ENCODE measurements at regions not wholly inside any gene's neighbourhood (a gene's known extent, or its start where the extent isn't known, plus 50 kb on each side); places are given as distances from the start of the nearest gene placed in this dataset.

DNA sequence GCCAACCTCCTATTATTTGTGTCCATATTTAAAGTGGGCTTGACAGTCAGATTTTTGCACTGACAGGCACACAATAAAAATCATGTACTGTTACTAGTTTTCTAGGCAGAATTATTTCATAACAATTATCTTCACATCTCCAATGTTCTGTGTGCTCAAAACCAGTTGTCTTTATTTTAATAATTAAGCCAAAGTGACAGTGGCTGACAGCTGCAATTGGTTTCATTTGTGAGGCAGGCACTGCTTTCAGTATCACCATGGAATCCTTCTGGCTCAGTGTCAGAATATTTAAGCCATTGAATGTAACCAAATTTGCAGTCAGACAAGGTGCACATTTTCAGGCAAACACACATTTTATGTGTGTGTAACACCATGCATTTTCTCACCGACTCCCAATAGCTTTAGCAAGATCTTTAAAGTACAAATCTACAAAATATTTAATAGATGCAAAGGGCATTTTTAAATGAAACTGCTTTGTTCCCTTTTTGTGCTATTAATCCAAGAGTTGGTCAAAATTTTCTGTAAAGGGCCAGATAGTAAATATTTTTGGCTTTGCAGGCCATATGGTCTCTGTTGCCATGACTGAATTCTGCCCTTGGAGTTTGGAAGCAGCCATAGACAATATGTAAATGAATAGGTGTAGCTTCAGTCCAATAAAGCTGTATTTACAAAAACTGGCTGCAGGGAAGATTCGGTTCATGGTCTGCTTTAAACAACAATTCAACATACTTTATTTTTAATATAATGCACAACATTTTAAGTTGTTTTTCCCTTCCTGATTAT lies 486.0 kb downstream of the KCNJ2 start:
- no peak for DNase-seq (ENCODE audit: low spot score)

DNA sequence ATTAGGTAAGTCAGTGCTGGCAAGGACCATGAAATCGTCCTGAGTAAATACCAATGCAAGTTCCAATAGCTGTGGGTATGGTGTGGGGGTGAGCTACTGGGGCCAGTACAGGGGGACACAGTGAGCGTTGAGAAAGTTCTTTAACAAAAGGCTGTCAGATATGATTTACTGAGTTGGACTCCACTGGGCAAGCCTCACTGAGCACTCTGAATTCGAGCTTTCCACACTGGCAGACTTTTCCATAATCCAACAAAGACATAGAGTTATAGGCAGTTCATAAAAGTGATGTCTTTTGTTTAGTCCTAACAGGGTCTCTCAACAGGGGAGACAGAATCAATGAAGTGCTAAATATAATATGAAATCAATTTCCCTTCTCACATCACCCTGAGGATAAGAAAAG lies 489.0 kb downstream of the KCNJ2 start:
- no peak for DNase-seq (ENCODE audit: low spot score)

DNA sequence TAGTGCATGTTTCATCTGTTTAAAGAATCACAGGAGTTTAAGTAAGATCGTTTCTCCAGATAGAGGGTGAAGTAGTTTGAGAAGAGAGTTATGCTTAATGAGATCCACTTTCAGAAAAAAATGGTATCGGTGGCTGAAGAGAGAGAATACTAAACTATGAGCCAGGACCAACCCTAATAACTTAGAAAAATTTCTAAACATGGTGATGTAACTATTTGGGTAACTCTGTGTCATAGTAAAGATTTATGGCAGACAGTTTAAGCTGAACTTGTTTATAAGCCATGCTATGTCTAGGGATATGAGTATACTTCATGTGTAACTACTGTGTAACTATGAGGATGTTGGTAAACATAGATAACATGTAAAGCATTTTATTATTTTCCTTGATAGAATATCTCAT lies 489.5 kb downstream of the KCNJ2 start:
- no peak for DNase-seq (ENCODE audit: low spot score)

DNA sequence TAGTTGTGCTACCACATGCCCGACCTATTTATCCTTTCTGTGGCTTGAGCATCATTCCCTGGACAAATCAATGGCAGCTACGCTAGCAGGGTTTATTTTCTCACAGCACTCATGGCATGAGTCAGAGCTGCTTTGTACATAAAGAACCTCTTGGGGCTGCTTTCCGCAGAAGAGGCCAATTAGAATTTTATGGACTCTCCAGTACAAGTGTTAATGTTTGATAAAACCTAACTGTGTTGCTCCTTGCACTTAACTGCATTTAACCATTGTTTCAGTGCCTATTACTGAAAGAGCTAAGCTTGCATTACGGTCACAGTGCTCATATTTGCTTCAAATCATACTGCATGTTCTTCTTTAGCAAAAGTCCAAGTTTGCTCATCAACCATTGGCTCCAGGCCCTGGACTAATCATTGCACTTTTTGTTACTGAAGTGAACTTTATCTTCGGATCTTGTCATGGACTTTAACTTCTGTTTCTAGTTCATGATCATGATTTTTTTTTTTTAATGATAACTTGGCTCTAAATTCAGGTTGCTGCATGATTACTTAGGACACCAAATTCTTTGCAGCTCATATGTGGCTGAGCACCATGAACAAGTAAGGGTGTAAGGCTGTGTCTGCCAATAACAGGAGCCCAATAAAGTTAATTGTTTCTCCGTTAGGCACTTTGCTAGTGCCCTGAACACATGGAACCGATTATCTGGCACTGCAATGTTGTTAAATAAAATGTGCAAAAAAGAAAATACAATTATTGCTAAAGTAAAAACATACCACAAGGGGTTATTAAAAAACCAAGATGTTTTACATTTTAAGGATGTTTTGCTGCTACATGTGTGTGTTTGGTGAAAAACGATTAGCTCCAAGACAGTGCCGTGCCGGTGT lies 492.2 kb downstream of the KCNJ2 start:
- no peak for DNase-seq (ENCODE audit: low spot score)

DNA sequence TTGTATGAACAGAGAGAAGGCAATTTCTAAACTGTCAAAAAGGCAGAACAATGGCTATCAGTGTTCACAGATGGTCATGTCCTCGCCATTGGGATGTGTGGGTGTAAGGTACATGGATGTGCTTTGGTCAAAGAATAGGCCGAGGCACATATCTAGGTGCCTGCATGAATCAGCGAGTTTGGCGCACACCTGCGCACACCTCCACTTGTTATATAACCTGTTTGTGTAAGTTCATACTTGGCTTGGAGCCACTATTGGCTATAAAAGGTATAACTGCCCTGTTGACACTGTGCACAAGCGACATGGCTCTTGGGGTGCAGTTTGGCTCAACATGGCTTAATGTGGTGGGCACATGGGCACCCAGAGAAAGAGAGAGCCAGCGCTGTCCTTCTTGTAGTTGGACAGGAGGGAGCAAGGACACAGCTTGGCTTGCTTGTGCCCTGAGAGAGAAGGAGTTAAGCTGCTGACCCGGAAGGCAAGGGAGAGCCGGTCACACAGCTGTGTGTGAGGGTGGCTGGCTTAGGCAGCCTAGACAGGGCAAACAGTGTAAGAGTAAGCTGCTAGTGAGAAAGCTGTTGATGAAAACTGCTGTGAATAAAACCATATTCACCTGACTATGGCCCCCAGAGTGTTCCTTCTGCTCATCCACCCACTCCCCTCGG lies 499.1 kb downstream of the KCNJ2 start:
- no peak for DNase-seq (ENCODE audit: low spot score)

DNA sequence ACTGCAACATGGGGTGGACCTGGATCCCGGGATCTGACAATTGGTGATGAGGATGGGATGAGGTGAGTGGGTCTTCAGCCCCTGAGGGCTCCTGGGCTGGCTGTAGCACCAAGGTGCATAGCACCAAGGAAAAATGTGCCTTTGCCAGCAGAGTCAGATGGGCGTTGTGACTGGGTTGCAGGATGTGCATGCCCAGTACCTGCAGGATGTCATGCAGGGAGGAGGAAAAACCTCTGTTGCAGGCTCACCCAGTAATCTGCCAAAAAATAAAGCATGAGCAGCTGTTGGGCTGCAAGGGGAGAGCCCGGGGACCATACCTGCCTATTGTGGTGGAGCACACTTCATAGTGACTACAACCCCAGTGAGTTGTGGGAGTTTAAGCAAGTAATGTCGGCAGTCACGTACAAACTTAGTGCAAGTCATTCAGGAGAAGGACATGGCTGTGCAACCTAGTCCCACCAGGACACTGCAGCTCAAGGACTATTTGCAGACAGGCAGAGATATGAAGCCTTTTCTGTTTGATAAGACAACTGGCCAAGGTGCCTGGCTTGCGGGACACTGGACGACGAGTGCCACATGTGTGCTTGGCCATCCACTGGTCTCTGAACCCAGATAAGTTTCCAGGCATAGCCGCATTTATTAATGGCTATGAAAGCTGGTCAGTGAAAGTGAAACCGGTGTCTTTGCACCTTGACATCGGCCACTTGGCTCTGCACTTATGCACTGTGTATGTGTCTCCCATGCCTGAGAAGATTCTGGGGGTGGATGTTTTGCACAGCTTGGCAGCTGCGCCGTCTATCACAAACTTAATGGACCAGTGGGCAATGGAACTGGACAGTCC lies 499.8 kb downstream of the KCNJ2 start:
- DNase-seq (ENCODE audit: low spot score), result no peak

DNA sequence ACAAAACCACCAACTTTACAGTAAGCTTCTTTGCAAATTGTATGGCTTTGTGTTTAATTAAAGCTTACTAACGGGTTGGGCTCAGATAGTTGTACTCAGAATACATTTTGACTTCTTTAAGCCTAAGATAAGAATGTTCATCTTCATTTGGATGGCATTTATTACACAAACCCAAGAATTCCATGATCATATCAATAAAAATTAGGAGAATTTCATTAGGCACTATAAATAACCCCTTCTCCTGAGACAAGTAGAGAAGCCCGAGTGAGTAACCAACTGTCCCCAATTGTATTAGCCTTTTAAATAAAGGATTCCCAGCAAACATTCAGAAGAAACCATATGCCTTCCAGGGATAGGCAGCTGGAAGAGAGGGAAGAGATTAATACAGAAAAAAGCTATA lies 504.7 kb downstream of the KCNJ2 start:
- no peak for DNase-seq (ENCODE audit: low spot score)

DNA sequence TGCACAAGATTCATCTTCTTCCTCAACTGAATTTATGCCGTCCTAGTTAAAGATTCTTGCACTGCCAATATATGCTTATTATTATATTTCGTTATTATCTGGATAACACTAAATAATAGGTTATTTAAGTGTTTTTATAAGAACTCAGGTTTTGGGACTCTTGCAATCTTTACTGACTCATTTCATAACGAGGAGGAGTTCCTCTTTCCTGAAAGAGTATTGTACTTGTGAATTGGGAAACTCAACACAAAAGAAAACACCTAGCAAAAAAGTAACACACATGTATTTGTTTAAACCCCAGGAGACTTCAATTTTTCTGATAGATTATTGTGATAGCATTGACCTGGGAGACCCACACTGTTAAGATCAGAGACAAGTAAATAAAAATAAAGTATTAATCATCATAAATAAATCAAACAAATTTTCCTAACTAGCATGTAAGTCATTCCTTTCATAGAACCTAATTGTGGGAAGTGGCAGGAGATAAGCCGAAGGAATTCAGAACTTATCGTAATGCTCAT lies 505.8 kb downstream of the KCNJ2 start:
- DNase-seq (ENCODE audit: low spot score), result no peak

DNA sequence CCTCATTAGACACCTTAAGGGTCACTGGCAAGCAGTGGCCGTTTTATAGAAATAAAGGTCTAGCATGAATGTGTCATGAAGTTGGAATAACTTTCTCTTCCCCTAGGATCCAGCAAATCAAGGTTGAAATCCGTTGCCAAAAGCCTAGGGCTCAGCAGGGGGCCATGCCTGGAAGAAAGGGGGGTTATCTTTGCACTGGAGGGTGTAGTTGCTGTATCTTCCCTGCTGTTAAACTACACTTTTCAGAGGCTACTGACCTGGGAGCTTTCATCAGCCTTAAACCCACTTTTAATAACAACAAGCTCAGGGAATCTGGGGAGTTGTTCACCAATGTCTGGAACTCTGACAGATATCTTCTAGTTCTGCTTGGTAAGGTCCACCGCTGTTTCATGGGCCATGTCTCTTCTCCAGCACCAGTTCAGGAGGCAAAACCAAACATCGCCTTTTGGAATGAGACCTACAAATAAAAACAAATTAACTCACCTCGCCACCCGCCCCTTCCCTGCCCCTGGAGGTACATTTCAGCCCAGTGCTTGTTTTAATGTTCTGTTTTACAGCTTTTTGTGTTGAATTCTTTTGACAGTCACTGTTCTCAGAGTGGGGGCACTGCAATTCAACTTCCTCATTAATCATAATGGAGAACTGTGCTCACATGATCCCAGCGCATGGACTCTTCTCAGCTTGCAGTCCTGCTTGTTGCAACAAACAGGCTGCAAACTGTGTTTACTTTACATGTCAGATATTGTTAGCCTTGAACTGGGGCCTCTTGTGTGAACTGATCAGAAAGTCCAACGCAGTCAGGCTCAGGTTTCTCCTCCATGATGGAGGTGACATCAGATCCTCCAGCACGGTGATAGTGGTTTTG lies 508.7 kb downstream of the KCNJ2 start:
- no peak for DNase-seq (ENCODE audit: low spot score)

DNA sequence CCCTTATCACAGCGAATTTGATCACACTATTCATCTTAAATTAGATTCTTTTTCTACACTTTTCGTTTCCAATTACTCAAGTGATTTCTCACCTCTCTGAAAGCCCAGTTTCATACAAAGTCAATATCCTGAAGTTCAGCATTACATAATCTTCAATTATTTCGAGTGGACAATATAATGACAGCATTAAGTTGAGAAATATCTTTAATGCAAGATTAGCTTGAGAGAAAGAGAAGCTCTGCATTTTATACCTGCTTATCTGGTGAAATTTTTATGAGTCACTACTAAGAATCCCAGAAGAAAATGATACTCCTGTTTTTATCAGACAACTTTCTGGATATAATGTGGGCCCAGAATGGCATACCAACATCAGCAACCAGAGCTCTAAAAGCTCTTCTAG lies 509.6 kb downstream of the KCNJ2 start:
- no peak for DNase-seq (ENCODE audit: low spot score)

DNA sequence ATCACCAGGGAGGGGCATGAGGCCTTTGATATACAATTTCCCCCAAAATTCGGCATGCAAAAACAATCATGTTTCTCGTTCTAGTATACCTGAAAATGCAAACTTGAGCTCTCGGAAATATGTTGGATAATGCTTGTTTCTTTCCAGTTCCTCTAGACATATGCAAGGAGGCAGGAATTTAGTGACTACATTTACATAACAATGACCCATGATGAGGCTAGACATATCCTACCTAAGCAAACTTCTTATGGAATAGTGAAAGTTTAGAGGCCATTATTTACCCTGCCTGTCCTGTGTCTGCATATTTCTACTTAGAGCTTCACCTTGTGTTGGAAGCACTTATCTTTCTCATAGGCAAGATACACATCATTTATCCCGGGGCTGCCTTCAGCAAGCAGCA lies 514.6 kb downstream of the KCNJ2 start:
- DNase-seq (ENCODE audit: low spot score), result no peak

DNA sequence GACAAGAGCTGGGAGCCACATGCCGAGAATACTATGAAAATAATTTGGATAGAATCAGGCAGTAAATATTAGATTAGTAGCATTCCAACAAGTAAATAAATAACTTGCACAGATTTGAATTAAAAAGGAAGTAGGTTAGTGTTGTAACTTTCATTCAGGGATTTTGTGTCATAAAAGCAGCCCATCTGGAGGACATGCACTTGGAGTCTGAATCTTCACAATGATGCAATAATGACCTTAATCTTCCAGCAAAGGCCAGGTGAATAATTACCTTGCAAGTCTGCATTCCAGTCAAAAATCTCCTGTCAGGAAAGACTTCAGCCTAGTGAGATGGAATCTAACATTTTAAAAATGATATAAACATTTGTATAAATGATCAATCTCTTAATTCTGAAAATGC lies 518.1 kb downstream of the KCNJ2 start:
- no peak for DNase-seq (ENCODE audit: low spot score)

DNA sequence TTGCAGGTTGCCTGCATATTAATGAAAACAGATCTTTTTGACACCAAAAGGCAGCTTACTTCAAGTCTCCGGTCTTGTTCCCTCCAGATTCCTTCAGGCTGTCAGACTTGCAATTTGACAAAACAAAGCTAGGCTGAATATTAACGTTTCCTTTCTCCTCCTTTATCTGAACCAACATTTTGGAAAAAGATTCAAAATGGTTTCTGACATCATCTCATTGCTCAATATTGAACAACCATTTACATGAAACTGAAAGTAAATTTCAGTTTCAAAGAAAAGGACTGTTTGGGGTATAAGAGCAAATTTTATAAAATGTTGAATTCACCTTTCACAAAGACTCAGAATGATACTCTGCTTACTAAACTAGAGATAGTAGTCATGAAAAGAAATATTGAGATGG lies 521.8 kb downstream of the KCNJ2 start:
- no peak for DNase-seq (ENCODE audit: low spot score)

DNA sequence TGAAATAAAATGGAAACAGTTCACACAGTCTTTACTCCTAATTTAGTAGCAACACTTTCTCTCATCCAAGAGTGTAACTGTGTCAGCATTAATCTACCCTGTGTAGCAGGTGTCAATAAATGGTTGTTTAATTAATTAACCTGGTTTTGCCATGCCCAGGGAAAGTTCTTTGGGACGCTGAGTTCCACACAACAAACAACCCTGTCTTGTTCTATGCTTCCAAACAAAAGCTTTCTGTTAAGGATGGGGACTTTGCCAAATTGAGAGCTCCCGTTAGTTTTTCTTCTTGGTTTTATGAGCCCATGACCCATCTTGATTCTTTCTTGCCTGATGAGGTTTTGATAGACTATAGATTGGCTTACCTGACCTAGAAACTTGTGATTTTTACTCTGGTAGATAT lies 530.1 kb downstream of the KCNJ2 start:
- DNase-seq (ENCODE audit: low spot score), result no peak

DNA sequence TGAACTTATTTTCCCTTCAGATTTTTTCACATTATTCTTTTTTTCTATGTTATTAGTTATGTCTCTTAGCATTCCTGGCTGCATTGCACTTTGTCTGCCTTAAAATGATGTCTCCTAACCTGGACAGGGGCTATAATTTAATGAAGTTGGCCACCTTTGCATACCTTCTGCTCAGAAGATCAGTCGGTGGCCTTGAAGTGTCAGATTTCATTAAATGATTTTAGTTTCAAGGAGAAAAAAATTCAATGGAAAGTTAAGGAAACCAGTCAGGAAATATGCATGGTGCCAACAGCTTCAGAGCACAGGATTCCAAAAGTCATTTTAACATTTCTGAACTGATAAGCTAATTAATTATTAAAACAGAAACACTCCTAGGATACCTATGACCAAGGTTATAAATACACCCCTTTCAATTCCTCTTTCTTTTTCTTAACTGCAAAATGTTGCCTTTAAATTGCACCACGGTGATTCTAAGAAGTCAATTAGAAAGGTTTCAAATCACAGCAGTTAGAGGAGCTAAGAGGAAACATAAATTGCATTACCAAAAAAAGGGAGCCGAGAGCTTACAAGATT lies 533.4 kb downstream of the KCNJ2 start:
- DNase-seq (ENCODE audit: low spot score), result no peak

DNA sequence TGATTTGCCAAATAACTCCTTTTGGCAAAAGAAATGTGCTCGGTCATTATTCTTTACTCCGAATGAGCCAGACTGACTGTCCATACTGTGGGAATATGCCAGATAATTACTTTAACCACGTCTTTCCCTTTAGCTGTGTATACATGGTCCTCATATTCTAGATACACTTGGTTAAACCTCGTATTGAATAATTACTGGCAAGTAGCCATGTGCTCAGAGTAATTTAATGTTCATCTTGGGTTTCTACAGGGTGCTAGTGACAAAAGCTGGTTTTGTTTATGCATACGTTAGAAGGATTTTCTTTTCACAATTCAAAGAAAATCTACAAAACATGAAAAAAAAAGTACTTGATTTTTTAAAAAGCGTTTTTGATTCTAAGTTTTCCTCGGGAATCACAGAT lies 540.3 kb downstream of the KCNJ2 start:
- DNase-seq (ENCODE audit: low spot score), result no peak

DNA sequence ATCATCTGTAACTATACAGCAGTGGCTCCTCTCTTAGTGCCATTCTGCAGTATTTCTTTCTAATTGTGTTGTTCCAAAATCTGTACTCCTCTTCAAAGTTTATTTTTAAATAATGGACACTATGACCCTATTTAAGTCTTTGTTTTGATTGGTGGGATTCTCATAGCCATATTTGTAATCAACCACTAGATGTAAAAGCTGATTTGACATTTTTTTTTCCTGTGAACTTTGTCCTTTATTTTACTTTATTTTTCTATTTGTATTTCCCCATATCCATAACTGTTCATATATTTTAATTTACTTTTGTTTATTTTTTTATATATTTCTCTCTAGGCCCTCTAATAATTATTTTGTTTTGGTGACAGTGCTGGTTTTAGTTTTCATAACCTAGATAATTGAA lies 544.4 kb downstream of the KCNJ2 start:
- no peak for DNase-seq (ENCODE audit: low spot score)

DNA sequence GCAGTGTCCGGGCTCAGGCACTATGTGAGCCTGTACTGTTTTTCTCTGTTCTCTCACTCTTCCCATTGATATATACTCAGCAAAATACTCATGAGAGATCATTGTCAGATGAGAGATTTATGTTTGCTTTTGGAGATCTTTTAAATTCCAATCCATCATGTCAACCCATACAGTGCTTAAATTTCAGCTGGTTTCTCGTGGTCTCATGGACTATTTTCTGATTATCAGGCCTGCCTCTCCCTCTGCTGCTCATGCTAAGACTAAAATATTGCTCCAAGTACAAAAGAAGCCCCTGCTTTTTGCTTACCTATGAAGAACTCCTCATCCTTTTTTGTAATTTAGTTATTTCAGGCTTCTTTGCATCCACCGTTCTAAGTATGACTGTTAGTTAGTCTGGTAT lies 547.2 kb downstream of the KCNJ2 start:
- DNase-seq (ENCODE audit: low spot score), result no peak

DNA sequence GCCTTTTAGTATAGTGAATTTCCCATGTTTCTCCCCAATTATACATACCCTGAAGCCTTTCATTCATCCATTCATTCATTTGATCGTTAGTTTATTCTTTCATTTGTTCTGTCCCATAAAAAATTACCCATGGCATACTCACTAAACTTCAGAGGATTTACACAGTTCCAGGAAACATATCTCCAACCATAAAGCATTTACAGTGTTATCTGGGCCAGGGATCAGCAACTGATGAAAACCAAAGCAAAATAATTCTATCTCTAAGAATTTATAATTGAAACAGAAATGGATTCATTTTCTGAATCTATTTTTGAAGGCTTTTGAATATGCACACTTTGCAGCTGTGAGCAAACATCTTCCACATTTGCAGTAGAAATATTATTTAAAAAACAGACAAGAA lies 547.7 kb downstream of the KCNJ2 start:
- no peak for DNase-seq (ENCODE audit: low spot score)

DNA sequence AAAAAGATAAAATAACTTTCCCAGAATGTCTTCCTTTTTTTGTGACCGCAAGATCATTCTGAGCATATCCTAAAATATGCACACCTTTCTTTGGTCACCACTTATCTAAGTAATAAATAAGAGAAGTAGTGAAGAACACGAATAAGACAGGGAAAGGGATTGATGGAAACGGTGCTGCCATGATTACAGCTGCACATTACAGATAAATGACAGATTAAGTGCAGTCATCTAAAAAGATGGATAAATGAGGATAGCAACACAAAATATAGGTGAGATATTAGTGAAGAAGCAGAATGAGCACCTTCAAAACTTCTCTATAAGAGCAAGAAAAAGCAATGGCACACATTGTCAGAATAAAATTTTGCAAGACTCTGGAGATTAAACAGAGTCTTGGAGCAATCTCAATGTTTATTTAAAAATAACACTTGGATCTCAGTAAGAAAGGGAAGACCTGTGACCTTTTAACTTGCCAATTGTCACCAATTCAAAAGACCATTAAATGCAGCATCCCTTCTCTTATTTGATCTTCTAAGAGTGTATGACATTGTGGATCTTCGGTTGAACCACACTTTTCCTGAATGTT lies 567.1 kb downstream of the KCNJ2 start:
- no peak for DNase-seq (ENCODE audit: low spot score)

All from hematopoietic multipotent progenitor cell treated with erythropoietin and hydrocortisone succinate and interleukin-3 and kit ligand, for 15 days (in vitro differentiated cells).